ENCODE measurements at regions not wholly inside any gene's neighbourhood (a gene's known extent, or its start where the extent isn't known, plus 50 kb on each side); places are given as distances from the start of the nearest gene placed in this dataset.

DNA sequence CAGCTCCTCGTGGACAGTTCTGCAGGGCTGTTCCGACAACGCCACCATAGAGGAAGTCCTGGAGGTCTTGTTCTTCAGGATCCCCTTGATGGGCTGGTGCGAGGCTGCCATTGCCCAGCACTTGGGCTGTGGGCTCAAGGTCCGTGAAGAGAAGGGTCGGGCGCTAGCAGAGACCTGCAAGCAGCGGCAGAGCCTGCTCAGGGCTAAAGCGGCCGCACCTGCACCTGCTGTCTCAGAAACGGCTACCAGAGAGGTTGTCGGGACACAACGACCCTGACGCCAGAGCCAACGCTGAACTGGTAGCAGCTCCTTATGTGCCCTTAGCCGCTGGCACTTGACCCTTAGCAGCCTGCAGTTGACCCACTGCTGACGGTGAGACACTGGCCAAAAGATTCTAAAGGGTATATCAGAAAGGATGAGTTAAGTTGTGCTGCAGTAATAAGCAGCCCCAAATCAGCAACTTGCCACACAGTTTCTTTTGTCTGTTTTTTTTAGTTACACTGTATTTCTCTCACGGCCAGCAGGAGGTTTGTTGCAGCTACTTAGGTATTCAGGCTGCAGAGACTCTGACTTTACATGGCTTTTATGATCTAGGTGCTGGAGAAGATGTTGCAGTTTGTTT lies 55.5 kb upstream of the ST6GAL2 start:
- Histone ChIP-seq H3K36me3 (no peaks in the 10 kb centered on the region), H3K4me3 (no peak overlapping the region), H3K27ac (no peak overlapping the region), H3K27me3 (no peaks in the 10 kb centered on the region), H3K4me1 (no peaks in the 10 kb centered on the region), H3K9me3 (no peaks in the 10 kb centered on the region)
- TF ChIP-seq POLR2A (IDR thresholded peaks at IDR 0.05) = no peak
- TF ChIP-seq, protein P1, sequence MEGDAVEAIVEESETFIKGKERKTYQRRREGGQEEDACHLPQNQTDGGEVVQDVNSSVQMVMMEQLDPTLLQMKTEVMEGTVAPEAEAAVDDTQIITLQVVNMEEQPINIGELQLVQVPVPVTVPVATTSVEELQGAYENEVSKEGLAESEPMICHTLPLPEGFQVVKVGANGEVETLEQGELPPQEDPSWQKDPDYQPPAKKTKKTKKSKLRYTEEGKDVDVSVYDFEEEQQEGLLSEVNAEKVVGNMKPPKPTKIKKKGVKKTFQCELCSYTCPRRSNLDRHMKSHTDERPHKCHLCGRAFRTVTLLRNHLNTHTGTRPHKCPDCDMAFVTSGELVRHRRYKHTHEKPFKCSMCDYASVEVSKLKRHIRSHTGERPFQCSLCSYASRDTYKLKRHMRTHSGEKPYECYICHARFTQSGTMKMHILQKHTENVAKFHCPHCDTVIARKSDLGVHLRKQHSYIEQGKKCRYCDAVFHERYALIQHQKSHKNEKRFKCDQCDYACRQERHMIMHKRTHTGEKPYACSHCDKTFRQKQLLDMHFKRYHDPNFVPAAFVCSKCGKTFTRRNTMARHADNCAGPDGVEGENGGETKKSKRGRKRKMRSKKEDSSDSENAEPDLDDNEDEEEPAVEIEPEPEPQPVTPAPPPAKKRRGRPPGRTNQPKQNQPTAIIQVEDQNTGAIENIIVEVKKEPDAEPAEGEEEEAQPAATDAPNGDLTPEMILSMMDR (IDR thresholded peaks at IDR 0.05) = no peak
- no peak for DNase-seq

DNA sequence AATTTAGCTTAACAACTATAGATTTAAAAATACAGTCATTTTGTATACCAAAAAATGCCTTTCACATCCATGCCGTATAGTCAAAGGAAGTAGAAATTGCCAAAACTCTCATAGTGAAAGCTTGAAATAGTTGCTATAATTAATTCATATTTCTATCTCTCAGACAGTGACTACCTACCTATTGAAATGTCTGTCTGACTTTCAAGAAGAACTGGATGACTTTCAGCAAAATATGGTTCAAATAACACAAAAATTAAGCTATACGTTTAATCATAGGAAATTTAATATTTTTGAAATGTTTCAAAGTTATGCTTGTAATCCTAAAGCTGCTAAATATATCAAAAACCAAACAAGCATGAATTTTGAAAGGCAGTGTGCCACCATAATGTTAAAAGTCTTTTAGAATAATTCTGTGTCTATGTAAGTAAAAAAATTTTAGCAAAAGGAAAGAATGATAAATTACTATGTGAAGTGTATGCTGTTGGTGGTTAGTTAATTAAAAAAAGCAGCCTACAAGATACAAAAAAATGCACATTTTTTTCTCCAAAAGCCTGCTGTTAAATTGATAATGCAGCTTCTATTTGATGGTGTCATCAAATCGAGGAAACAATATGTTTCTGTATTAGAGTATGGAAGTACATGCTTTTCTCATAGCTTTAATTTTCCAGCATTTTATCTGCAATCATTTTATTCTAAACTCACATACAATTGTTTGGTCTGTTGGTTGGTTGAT lies 57.7 kb upstream of the ST6GAL2 start:
- H3K27ac ChIP-seq = no peak overlapping the region
- H3K27me3 ChIP-seq = no peaks in the 10 kb centered on the region
- no peaks in the 10 kb centered on the region for H3K36me3 ChIP-seq
- no peak for DNase-seq
- H3K4me3 ChIP-seq = no peak overlapping the region
- no peaks in the 10 kb centered on the region for H3K4me1 ChIP-seq
- no peaks in the 10 kb centered on the region for H3K9me3 ChIP-seq
- TF ChIP-seq, protein P1 (IDR thresholded peaks at IDR 0.05) = no peak
- no peak for TF ChIP-seq POLR2A (IDR thresholded peaks at IDR 0.05)

DNA sequence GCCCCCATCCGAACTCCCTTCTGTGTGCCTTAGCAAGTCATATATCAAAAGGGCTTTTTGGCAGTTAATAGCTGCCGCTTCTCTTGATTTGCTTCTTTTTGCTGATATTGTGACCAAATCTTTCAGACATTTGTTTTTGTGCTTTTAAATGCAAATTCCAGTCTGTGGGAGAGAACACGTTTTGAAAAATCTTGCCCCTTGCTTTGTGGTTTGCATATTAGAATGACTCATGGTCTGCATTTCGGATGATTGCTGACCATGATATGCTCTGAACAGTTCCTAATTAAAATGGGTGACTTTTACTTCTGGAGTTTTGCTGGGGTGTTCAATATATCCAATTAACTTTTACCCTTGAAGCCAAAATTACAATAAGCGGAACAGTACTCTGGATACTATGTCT lies 58.2 kb upstream of the ST6GAL2 start:
- no peak for TF ChIP-seq POLR2A (IDR thresholded peaks at IDR 0.05)
- TF ChIP-seq, protein P1 (IDR thresholded peaks at IDR 0.05) = no peak
- no peak overlapping the region for H3K4me3 ChIP-seq
- H3K27ac ChIP-seq = no peak overlapping the region
- H3K4me1 ChIP-seq = no peaks in the 10 kb centered on the region
- no peaks in the 10 kb centered on the region for H3K9me3 ChIP-seq
- H3K36me3 ChIP-seq = no peaks in the 10 kb centered on the region
- DNase-seq = no peak
- H3K27me3 ChIP-seq = no peaks in the 10 kb centered on the region

DNA sequence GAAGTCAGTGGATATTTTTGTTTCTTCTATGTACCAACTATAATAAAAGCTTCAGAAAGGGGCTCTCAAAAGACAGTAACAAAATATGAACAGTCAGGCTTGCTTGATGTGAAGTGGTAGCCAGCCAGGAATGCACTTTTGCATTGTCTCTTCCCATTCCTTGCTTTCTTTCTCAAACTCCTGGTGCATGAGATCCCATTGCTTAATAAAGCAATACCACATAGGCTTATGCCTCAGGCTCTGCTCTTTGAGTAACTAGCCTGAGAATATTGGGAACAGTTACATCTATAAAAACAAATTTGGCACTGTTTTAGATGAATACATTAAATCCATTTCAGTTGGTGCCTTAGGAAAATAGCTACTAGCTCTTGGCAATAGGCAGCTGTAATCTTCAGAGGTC lies 62.6 kb upstream of the ST6GAL2 start:
- H3K9me3 ChIP-seq = no peaks in the 10 kb centered on the region
- no peak for DNase-seq
- no peaks in the 10 kb centered on the region for H3K4me1 ChIP-seq
- no peak for TF ChIP-seq POLR2A (IDR thresholded peaks at IDR 0.05)
- TF ChIP-seq, protein P1 (IDR thresholded peaks at IDR 0.05) = no peak
- no peaks in the 10 kb centered on the region for H3K36me3 ChIP-seq
- no peak overlapping the region for H3K4me3 ChIP-seq
- H3K27me3 ChIP-seq = no peaks in the 10 kb centered on the region
- no peak overlapping the region for H3K27ac ChIP-seq

DNA sequence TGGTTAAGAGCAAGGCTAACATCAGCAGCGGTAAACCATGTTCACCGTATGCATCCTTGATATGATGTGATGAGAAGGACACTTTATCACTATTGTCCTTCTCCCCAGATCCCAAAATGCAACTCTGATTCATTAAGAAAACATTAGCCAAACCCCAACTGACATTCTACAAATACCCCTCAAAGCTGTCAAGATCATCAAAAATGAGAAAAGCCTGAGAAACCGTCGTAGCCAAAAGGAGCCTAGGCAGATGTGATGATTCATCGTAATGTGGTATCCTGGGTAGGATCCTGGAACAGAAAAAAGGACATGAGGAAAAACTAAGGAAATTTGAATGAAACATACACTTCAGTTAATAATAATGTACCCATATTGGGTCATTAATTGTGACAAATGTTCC lies 67.3 kb upstream of the ST6GAL2 start:
- DNase-seq = no peak

More for the DNA sequence above, 67.3 kb upstream of the ST6GAL2 start:
- no peak overlapping the region for H3K27ac ChIP-seq
- H3K9me3 ChIP-seq = no peaks in the 10 kb centered on the region
- no peaks in the 10 kb centered on the region for H3K27me3 ChIP-seq
- no peaks in the 10 kb centered on the region for H3K4me1 ChIP-seq
- no peak overlapping the region for H3K4me3 ChIP-seq
- no peaks in the 10 kb centered on the region for H3K36me3 ChIP-seq
- TF ChIP-seq POLR2A (IDR thresholded peaks at IDR 0.05) = no peak
- TF ChIP-seq, protein P1 (IDR thresholded peaks at IDR 0.05) = no peak
